HG02885 (cell line): ENCODE measurements at regions not wholly inside any gene's neighbourhood (a gene's known extent, or its start where the extent isn't known, plus 50 kb on each side); places are given as distances from the start of the nearest gene placed in this dataset.
"Not testable (repeated sequence)": the region's sequence is repeated elsewhere in the genome, so short reads cannot be mapped to it uniquely, and the experiment has no call there.

Experiments
- ATAC-seq: cut with Tn5 transposase; IDR thresholded peaks from one replicate; pipeline ENCODE4 v1.9.1; 2021; ENCODE audit warnings: mild to moderate bottlenecking; ENCODE audit not compliant: unreplicated experiment, poor library complexity

DNA sequence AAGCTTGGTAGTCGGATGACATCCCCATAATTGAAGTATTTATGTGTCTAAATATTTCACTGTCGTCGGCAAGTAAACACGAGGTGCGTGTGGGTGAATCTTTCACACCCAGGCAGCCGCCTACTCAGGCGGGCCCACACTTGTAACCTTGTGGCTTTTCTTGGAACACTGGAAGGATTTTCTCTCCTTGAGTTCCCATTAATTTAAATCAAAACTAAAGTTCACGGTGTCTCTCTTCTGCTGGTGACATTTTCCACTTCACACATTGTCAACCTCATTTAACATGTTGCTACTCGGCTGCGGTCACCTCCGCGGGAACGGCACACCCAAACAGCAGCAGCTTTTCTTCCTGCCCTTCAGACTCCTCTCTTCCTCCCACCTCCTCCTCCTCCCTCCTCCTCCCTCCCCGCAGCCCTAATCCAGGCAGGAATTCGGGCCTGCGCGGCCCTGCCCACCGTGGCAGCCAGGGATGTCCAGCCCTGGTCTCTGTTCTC, 336.6 kb downstream of the QKI start:
- no peak for ATAC-seq

DNA sequence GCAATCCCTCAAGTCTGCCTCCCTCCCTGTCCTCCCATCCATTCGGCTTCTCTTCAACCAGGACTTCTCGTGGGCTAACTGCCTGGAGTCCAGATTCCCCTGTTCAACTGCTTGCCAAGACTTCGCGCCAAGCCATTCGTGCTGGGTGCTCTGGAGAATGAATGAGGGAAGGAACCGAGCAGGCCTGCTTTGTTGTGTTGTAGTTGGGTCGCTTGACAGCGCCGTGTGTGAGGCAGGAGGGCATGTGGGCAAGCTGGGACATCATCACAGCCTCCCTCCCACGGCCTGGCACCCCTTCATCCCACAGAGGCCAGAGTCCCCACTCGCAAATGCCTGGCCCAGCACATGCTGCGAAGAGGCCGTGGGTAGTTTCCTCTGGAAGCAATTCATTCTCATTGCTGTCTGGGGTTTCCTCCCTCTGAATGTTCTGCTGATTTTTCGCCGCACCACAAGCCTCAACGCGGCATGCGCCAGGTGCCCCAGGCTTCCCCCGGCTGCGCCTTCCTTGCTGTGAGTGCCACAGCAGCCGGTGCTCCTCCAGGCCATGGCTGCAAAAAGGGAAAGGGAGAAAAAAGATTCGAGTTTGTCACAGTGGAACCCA, 336.0 kb downstream of the QKI start:
- no peak for ATAC-seq

DNA sequence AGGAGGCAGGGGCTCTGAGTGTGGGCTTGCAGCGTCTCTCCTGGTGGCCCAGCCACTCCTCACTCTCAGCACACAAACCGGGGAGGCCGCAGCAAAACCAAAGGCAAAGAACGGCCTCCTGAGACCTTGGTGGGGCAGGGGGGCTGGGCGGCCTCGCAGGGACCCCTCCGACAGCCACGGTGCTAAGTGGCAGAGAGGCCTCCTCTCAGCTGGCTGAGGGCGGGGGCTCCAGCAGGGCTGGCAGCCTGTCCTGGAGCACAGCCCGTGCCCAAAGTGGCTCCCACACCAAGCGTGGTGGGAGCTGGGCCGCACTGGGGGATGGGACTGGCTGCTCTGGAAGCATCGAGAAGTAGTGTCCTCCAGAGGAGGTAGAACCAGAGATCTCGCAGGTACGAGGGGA, 334.4 kb downstream of the QKI start:
- ATAC-seq = no peak

DNA sequence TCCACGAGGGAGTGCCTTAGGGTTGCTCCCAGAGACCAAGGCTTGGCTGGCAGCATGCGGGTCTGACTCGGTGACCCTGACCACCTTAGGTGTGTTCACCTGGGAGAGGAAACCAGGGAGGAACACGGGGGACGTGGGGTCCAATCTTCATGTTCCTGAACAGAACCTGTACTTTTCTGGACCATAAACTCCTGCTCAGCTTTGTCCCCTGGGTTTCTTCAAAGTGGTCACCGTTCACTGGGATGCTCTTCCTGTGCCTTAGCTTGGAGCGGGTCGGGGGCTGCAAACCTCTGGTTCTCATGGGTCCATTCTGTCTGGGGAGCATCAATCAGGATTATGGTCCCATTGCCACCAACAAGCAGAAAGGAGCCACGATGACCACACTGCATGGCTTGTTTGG, 333.5 kb downstream of the QKI start:
- no peak for ATAC-seq

DNA sequence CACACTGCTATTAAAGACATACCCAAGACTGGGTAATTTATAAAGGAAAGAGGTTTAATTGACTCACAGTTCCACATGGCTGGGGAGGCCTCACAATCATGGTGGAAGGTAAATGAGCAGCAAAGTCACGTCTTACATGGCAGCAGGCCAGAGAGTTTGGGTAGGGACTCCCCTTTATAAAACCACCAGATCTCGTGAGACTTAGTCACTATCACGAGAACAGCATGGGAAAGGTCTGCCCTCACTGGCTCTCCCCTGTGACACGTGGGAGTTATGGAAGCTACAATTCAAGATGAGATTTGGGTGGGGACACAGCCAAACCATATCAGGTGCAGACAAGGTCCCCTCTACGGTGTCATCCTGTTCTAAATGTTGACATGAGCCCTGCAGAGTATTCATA, 332.5 kb downstream of the QKI start:
- not testable (repeated sequence) for ATAC-seq

DNA sequence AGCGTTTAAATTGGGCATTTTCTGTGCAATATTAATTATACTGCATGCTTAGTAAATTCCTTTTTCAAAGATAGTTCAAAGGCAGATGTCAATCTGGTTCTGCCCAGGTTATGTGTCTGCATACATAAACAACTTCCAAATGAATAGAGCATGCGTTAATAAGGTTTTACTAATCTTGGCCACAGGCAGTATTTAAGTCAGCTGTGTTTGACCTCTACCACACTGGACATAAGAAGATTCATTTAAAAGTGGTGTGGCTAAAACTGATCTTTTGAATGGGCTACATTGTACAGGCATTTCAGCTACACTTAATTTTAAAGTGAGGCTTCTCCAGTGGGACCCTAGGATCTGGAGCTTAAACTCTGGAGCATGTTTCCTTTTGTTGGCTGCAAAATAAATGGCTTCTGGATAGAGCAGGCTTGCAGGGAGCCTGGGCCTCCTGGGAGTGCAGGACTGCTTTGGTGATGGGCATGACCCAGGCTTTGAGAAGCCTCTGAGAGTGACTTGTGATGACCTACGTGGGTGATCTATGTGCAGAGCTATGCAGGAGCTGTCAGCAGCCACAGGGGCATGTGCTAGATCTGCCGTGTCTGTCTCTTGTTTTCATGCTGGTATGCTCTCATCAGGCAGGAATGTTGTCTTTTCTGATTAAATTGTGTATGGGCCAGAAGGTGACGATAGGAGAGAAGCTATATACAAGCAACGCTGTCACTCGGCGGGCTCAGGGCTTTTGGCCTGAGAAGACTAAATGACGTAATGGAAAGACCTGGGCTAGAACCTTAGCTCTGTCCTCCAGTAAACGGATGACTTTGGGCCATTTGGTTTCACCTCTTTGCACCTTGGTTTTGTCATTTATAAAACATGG, 331.2 kb downstream of the QKI start:
- ATAC-seq = no peak

DNA sequence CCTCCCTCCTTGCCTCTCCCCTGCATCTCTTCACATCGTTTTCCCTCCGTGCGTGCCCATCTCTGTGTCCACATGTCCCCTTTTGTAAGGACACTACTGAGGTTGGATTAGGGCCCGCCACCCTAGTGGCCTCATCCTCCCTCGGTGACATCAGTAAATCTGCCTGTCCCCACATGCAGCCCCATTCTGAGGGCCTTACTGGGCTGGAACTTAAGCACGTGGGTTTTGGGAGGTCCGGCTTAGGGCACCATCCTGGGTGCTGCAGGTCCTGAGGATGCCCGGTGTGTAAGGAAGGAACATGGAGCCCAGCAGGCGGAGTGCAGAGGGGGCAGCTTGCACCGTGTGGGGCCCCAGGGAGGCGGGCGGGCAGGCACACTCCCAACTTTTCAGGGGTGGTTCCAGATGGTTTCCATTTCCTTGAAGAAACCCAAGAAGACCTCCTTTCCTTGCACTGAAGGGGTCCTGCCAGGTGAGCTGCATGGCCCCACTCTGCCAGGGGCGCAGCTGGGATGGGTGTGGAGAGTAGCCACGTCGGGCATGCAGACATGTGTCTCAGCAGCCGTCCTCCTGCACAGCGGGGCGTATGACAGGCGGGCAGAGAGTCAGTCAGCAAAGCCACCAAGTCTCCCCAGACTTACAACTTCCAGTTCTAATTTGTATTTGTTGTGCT, 329.9 kb downstream of the QKI start:
- no peak for ATAC-seq

DNA sequence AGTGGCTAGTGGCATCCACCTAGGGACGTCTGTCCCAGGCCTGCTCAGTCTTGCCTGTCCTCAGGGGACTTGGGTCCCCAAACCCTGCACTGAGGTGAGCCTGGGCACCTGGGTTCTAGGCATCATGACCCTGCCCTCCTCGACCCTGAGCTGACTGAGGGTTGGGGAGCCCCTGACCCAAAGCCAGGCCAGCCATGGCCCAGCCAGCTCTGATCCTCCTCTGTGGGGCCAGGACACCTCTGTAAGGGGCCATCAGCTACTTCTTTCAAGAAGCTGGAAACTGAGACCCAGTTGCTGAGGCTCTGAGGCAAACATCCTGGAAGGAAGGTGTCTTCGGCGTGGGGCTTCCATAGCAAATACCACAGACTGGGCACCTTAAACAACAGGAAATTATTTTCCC, 329.3 kb downstream of the QKI start:
- no peak for ATAC-seq

DNA sequence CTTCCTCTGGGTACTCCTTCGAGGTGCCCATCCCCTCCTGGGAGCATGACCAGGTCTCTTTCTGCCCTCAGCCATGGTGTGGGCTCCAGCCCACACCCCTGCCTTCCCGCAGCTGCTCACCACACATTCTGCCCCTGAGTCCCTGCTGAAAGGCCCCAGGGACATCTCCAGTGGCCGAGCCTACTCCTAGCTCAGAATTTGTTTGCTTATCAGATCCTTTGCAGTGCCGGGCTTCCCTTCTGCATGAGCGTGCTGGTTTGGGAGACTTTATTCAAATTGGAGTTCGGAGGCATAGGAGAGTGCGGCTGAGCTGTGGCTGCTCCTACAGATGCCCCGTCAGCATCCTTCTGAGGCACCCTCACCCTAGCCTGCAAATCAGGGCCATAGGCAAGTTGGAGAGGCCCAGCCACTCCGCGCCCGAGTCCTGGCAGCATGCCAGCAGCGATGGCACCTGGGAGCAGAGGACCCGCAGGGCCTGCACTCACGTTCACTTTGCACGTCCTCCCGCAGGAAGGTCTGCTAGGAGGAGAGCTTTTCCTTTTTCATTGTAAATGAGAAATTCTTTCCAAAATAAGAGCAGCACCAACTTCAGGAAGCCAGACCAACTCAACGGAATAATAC, 327.3 kb downstream of the QKI start:
- ATAC-seq = no peak

DNA sequence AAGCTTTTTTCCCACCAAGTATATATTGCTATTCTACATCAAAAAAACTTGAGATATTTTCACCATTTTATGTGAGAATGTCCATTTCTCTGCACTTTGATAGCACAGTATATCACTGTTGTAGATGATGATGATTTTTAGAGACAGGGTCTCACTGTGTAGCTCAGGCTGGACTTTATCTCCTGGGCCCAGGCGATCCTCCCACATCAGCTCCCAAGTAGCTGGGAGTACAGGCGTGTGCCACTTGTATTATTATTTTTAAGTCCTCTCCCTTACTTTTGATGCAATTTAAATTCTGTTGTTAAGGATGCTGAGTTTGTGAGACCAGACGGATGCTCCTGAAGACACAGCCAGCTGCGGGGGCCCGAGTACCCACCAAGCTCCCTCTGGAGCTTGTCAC, 326.8 kb downstream of the QKI start:
- ATAC-seq = no peak

DNA sequence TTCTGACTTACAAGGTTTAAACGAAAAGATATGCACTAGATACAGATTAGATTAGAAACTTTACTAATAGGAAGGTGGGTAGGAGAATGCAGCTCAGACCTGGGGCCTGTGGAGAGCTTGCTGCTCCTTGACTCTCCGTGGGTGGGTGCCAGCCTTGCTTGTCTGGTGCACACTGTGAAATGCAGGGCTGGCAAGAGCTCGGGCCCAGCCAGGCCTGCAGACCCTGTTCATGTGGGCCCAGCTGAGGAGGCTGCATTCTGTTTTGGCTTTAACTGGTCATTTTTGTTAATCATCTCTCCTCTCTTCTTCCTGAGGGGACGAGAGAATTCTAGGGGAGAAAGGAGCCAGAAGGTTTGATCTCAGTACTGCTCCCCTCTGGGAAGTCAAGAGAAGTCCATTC, 325.4 kb downstream of the QKI start:
- no peak for ATAC-seq

DNA sequence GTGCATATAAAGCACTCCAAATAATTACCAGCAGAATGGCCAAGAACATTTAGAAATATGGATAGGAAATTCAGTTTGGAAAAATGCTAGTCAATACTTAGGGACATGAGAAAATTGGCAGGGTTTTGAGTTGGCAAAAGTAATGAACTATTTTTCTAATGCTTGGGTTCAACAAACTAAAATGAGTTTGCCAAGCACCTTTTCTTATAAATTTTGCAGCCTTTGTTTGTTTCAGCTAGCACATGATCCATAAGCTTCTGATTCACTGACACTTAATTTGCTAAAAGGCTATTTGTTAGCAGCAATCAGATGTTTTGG, 324.8 kb downstream of the QKI start:
- ATAC-seq = no peak

DNA sequence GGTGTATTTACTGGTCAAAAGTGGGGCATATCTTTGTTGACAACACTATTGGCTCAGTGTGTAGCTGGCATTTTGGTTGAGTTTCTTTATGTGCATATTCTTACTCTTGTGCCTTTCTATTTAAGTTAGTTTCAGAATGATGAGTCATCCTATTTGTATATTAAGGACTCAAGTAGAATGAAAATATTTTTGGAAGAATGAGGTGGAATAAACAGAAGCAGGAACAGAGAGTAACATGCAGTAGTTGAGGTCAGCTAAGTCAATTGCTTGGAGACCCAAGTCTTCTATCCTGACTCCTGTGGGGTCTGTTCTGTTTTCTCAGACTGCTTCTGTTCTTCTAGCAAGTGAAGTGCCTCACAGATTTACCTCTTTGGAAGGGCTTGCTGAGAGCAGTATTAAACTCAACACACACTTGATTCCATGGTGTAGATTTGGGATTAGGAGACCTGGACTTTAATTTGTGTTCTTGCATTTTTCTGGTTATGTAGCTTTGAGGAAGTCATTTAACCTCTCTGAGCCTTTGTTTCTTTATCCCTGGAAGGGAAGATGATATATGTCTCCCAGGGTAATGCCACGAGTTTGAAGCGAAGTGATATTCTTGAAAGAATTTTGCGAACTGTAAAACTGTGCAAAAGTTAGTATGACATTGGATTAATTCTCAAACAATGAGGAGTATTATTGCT, 324.3 kb downstream of the QKI start:
- peak; percentile 73 for ATAC-seq

DNA sequence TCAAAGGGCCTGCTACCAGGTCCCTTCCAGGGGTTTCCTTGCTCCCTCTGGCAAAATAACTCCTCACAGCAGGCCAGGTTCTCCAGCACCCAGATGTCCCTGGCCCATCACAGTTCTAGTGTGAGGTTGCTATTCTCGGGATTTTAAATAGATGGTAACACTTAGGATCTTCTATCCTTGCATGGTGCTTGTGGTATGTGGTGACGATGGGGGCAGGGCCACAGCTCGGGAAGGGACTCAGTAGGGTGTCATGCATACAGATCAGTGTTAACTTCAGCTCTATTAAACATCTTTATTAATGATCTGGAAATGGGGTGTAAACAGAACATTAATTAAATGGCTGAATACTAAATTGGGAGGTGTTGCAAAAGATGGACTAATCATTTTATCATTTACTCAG, 323.8 kb downstream of the QKI start:
- ATAC-seq = no peak

DNA sequence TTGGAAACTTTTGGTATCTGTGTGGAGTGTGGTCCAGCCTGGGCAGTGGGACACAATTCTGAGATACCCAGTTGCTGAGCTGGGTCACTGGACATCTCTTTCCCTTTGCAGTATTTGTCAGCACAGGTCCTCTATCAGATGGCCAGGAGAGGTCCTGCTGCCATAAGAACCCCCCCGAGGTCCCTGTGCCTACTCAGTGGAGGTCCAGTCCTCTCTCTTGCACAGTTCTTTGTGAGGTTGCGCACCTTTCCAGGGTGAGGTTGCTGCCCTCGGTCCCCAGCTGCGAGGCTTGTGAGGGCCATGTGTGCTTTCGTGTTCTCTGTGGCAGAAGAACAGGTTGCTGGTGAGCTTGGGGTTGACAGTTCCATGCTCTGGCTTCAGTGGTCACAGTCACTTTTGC, 320.6 kb downstream of the QKI start:
- ATAC-seq = no peak

DNA sequence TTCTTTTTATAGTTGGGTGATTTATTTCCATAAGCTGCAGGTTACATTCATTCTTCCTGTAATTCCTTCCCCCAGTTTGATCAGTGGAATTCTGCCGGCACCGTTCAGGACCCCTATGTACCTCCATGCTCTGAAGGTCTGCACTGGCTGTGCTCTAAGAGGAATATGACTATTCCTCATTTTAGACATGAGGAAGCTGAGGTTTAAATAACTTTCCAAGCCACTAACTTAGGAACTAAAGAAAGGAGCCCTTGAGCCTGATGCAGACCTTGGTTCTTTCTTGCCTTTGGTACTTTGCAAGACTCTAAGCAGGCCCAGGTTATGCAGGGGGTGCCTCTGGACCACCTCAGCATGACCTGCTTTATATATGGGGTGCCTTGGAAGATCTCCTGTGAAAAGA, 318.5 kb downstream of the QKI start:
- no peak for ATAC-seq

DNA sequence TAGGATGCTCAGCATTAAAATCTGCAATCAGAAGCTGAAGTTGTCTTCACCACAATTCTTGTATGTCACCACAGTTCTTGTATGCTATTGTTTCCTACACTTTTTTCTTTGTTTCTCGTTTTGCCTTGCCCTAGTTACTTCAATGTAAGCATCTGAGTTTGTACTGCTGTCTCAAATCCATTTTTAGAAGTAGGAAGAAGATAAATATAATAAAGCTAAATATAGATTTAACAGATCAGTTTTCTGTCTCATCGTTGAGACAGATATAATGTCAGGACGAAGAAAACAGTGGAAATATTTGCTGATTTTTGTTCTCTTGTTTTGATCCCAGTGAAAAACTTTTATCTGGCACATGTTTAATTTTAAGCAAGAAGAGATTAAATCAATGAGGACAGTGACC, 318.0 kb downstream of the QKI start:
- ATAC-seq = no peak

DNA sequence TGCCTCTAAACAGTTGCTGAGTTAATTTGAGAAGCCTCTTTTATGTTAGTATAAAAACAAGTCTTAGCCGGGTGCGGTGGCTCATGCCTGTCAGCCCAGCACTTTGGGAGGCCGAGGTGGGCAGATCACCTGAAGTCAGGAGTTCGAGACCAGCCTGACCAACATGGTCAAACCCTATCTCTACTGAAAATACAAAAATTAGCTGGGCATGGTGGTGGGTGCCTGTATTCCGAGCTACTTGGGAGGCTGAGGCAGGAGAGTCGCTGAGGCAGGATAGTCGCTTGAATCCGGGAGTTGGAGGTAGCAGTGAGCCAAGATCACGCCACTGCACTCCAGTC, 317.5 kb downstream of the QKI start:
- not testable (repeated sequence) for ATAC-seq

DNA sequence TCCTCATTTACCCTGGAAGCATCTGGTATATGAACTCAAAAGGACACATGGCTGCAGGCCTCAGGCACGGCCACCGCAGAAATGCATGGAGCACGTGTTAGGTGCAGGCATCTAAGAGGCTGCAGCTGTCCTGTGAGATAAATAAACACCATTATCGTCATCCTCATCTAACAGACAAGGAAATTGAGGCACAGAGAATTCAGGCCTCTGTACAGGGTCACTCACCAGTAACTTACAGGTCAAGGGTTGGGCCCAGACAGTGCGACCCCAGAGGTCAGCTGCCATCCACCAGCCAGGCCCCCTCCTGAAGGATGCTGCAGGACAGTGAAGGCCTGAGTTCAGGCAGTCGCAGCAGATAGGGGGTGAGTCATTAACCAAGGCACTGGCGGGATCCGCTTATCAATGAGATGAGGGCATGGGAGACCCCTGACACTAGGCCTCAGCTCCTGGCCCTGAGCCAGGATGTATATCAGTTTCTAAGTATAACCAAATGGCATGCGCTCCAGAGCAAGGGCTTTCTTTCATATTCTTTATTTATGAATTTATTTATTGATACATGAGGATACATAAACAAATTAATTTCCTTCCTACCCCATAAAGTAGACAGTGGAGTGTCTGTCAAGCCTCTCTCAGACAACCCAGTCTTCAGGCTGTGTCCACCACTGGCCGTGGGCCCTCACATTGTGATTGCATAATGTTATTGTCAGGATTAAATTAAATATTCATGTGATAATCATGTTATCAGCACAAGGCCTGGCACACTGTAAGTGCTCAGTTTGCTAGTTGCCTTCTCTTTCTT, 316.9 kb downstream of the QKI start:
- no peak for ATAC-seq
